DND-41 (cell line): ENCODE measurements at regions not wholly inside any gene's neighbourhood (a gene's known extent, or its start where the extent isn't known, plus 50 kb on each side); places are given as distances from the start of the nearest gene placed in this dataset.

Experiments used
- EZH2 ChIP-seq: IDR thresholded peaks from 3 replicates; pipeline ENCODE4 v1.6.1; 2012; ENCODE audit warnings: borderline replicate concordance, low read depth, mild to moderate bottlenecking, moderate library complexity, low read length, inconsistent platforms; ENCODE audit not compliant: severe bottlenecking
- TF ChIP-seq, protein P1 (sequence below): IDR thresholded peaks from 2 replicates; pipeline ENCODE4 v1.5.1; 2012; ENCODE audit warnings: borderline replicate concordance, low read length, moderate library complexity, mild to moderate bottlenecking; ENCODE audit not compliant: poor library complexity, severe bottlenecking; ENCODE audit errors: extremely low read depth

DNA sequence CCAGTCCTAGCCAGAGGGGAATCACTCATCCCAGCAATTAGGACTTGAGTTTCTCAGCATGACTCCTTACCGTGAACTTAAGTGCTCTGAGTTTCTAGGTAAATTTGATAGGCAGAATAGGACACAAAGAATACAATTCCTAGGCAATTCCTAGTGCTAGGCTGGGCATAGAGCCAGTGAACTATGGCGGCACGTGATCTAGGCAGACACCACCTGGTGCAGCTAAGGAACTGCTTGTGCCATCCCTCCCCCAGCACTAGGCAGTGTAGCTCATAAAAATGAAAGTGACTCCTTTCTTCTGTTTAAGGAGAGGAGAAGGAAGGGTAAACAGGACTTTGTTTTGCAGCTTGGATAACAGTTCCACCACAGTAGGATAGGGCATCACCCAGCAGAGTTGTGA, 736.3 kb upstream of the PCDH7 start:
- TF ChIP-seq, protein P1, sequence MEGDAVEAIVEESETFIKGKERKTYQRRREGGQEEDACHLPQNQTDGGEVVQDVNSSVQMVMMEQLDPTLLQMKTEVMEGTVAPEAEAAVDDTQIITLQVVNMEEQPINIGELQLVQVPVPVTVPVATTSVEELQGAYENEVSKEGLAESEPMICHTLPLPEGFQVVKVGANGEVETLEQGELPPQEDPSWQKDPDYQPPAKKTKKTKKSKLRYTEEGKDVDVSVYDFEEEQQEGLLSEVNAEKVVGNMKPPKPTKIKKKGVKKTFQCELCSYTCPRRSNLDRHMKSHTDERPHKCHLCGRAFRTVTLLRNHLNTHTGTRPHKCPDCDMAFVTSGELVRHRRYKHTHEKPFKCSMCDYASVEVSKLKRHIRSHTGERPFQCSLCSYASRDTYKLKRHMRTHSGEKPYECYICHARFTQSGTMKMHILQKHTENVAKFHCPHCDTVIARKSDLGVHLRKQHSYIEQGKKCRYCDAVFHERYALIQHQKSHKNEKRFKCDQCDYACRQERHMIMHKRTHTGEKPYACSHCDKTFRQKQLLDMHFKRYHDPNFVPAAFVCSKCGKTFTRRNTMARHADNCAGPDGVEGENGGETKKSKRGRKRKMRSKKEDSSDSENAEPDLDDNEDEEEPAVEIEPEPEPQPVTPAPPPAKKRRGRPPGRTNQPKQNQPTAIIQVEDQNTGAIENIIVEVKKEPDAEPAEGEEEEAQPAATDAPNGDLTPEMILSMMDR, result no peak
- no peak for TF ChIP-seq EZH2
